Heart left ventricle (tissue), 16 donors: ENCODE measurements at regions not wholly inside any gene's neighbourhood (a gene's known extent, or its start where the extent isn't known, plus 50 kb on each side); places are given as distances from the start of the nearest gene placed in this dataset.

ENCODE experiments used
- ATAC-seq, 4 donors: fragments of 200-7000 bp; cut with Tn5 transposase; one replicate each; pipeline ENCODE4 v1.9.1; 2020 to 2022; ENCODE audit warnings: moderate library complexity in 4 of 4, mild to moderate bottlenecking in 3 of 4, moderate number of reproducible peaks in 1 of 4
- DNase-seq, 5 donors: peaks; one replicate each; pipeline ENCODE4 v3.0.0-alpha.2; 2020
- H3K27ac ChIP-seq, 12 donors: fragments of 200-600 bp; sonication (generic) in 4 of 12; one replicate each; pipeline versions ENCODE4 v1.5.0 to v1.8.0; 2016 to 2022; ENCODE audit warnings: mild to moderate bottlenecking in 2 of 12
- H3K27me3 ChIP-seq, 9 donors: fragments of 200-600 bp; sonication (generic) in 2 of 9; one replicate each; pipeline versions ENCODE4 v1.5.1 to v1.8.0; 2016 to 2022; ENCODE audit warnings: mild to moderate bottlenecking in 3 of 9
- H3K36me3 ChIP-seq, 9 donors: fragments of 200-600 bp; sonication (generic) in 2 of 9; one replicate each; pipeline versions ENCODE4 v1.5.0 to v1.8.0; 2018 to 2022; ENCODE audit warnings: mild to moderate bottlenecking in 2 of 9
- H3K4me1 ChIP-seq, 12 donors: fragments of 200-600 bp; sonication (generic) in 4 of 12; one replicate each; pipeline versions ENCODE4 v1.5.0 to v1.8.0; 2016 to 2022; ENCODE audit warnings: mild to moderate bottlenecking in 3 of 12
- H3K4me3 ChIP-seq, 12 donors: fragments of 200-600 bp; sonication (generic) in 4 of 12; one replicate each; pipeline versions ENCODE4 v1.5.0 to v1.8.0; 2017 to 2022; ENCODE audit warnings: mild to moderate bottlenecking in 9 of 12, moderate library complexity in 4 of 12
- H3K9me3 ChIP-seq, 12 donors: fragments of 200-600 bp; sonication (generic) in 4 of 12; one replicate each; pipeline versions ENCODE4 v1.5.0 to v1.8.0; 2016 to 2022; ENCODE audit warnings: mild to moderate bottlenecking in 1 of 12
- CTCF ChIP-seq, 12 donors: fragments of 200-600 bp; sonication (generic) in 4 of 12; IDR thresholded peaks; one replicate each; pipeline versions ENCODE4 v1.5.0 to v1.8.0; 2018 to 2022; ENCODE audit warnings: antibody characterized with exemption in 12 of 12, mild to moderate bottlenecking in 5 of 12
- POLR2A ChIP-seq, 2 donors: fragments of 450-650 bp; IDR thresholded peaks; one replicate each; pipeline ENCODE4 v1.6.1; 2017; ENCODE audit warnings: antibody characterized with exemption in 2 of 2, mild to moderate bottlenecking in 2 of 2, moderate library complexity in 2 of 2
- WGBS, 4 donors: extraction: QIAGEN DNeasy Blood & Tissue Kit in 2 of 4; methylation state at CpG; one replicate each; pipeline versions ENCODE4 v1.1.5 to v1.1.7; 2013 to 2018; 5-methylcytosine and 5-hydroxymethylcytosine counted together
- intact Hi-C, 10 donors: fragments of 100-400 bp; cut with DNase I; formaldehyde crosslinking; loops; one replicate each; pipeline versions ENCODE4 v1.11.1 to v1.14.2; 2022
- donor health status: ischemic (EF 13 %, LVEDD 7.1; RV severe dilation, severe dysfunction).
- donor health status: healthy with polysubstance abuse.
- donor health status: DM: no; HTN: yes; CAD: no.
- donor health status: DM: no; HTN: no; CAD: no.
- donor health status: ischemic (EF 25% LVEDD 6.9; RV normal size, moderate dysfunction).
- donor health status: ischemic (EF 25% LVEDD 5.7; RV mildly dilated, moderate dysfunction).
- donor health status: healthy.
- donor health status: DM: yes; HTN: yes; CAD: no.
- donor health status: ischemic (EF 35%, LVEDD 5.7; RV mildly dilated, moderate dysfunction).
- donor health status: nonischemic (EF 11% LVEDD 7.7; RV severe dilation, severe dysfunction).
- donor health status: DM: yes; HTN: yes; CAD: no.
- donor health status: PGD.
- donor health status: ischemic (EF 29% LVEDD 5.4; RV normal size, mild dysfunction).
- donor health status: nonischemic (EF 23%, LVEDD 6.1; RV moderate dilation, normal function).

- peaks cover 0 to 6% (median 0%) of the 10 kb centered on the region in 9 donors for H3K27me3 ChIP-seq
- WGBS, 4 donors, result 66 to 76% (median 72%) methylated on average over 16 of the region's 16 CpGs
- TF ChIP-seq POLR2A (IDR thresholded peaks at IDR 0.05) (no peak), CTCF (IDR thresholded peaks at IDR 0.05) (no peak)
- intact Hi-C loops, result no loop called here
- H3K4me1 ChIP-seq, result peaks cover 0 to 13% (median 6%) of the 10 kb centered on the region in 12 donors
- no peak overlapping the region for H3K4me3 ChIP-seq
- H3K27ac ChIP-seq, result no peak overlapping the region
- ATAC-seq, result no peak
- no peaks in the 10 kb centered on the region for H3K36me3 ChIP-seq
- H3K9me3 ChIP-seq, result peaks cover 0 to 8% (median 0%) of the 10 kb centered on the region in 12 donors
- no peak for DNase-seq
Observed at GRCh38 chr10:131728286-131729228, 172.3 kb upstream of the PPP2R2D start.

- Histone ChIP-seq H3K36me3 (no peaks in the 10 kb centered on the region), H3K27ac (no peak overlapping the region), H3K27me3 (peaks cover 0 to 6% (median 0%) of the 10 kb centered on the region in 9 donors), H3K4me1 (peaks cover 0 to 13% (median 6%) of the 10 kb centered on the region in 12 donors), H3K4me3 (no peak overlapping the region), H3K9me3 (peaks cover 0 to 8% (median 0%) of the 10 kb centered on the region in 12 donors)
- no peak for TF ChIP-seq POLR2A (IDR thresholded peaks at IDR 0.05)
- no peak for TF ChIP-seq CTCF (IDR thresholded peaks at IDR 0.05)
- ATAC-seq (no peak), DNase-seq (no peak)
- intact Hi-C loops, result no loop called here
- 69 to 85% (median 74%) methylated on average over 6 of the region's 6 CpGs for WGBS, 4 donors
Observed at GRCh38 chr10:131729361-131729760, 171.4 kb upstream of the PPP2R2D start.

GRCh38 chr10:131729938-131730660 is 170.7 kb upstream of the PPP2R2D start:
- intact Hi-C loops, result no loop called here
- DNase-seq (no peak), ATAC-seq (no peak)
- H3K4me3 ChIP-seq, result no peak overlapping the region
- H3K27ac ChIP-seq, result no peak overlapping the region
- no peaks in the 10 kb centered on the region for H3K36me3 ChIP-seq
- 66 to 79% (median 70%) methylated on average over 11 to 14 of the region's 14 CpGs for WGBS, 4 donors
- peaks cover 0 to 8% (median 0%) of the 10 kb centered on the region in 12 donors for H3K9me3 ChIP-seq
- H3K4me1 ChIP-seq, result peaks cover 0 to 13% (median 6%) of the 10 kb centered on the region in 12 donors
- H3K27me3 ChIP-seq, result peaks cover 0 to 6% (median 0%) of the 10 kb centered on the region in 9 donors
- TF ChIP-seq POLR2A (IDR thresholded peaks at IDR 0.05) (no peak), CTCF (IDR thresholded peaks at IDR 0.05) (no peak)
